Karpas-422 (cell line): ENCODE measurements at regions not wholly inside any gene's neighbourhood (a gene's known extent, or its start where the extent isn't known, plus 50 kb on each side); places are given as distances from the start of the nearest gene placed in this dataset.
A peak's percentile ranks its signal among the peaks of the same experiment; 100 is the strongest.

Source experiments
- DNase-seq: peaks from one replicate; pipeline ENCODE4 v3.0.0-alpha.2; 2015
- H2AFZ ChIP-seq: fragments of 200-600 bp; sonication (generic); 2 replicates; pipeline ENCODE4 v1.6.1; 2014; ENCODE audit warnings: antibody characterized with exemption, low read length, mixed read lengths
- H3K27ac ChIP-seq: fragments of 200-600 bp; sonication (generic); 2 replicates; pipeline ENCODE4 v1.5.1; 2014; ENCODE audit warnings: mild to moderate bottlenecking, low read length, moderate library complexity
- H3K27me3 ChIP-seq: fragments of 200-600 bp; sonication (generic); 2 replicates; pipeline ENCODE4 v1.6.1; 2014; ENCODE audit warnings: low read length, mixed read lengths
- H3K36me3 ChIP-seq: fragments of 200-600 bp; sonication (generic); 2 replicates; pipeline ENCODE4 v1.6.1; 2014; ENCODE audit warnings: low read length, mixed read lengths; ENCODE audit not compliant: insufficient read depth
- H3K4me1 ChIP-seq: fragments of 200-600 bp; sonication (generic); 2 replicates; pipeline ENCODE4 v1.6.1; 2014; ENCODE audit warnings: mild to moderate bottlenecking, low read length, mixed read lengths
- H3K4me2 ChIP-seq: fragments of 200-600 bp; sonication (generic); 2 replicates; pipeline ENCODE4 v1.6.1; 2014; ENCODE audit warnings: low read length, low read depth, mild to moderate bottlenecking; ENCODE audit not compliant: poor library complexity, severe bottlenecking
- H3K4me3 ChIP-seq: fragments of 200-600 bp; sonication (generic); 2 replicates; pipeline ENCODE4 v1.5.1; 2014; ENCODE audit warnings: mild to moderate bottlenecking, antibody characterized with exemption, low read length, mixed read lengths
- H3K79me2 ChIP-seq: fragments of 200-600 bp; sonication (generic); 2 replicates; pipeline ENCODE4 v1.6.1; 2014; ENCODE audit warnings: mild to moderate bottlenecking, low read length, mixed read lengths
- H3K9ac ChIP-seq: fragments of 200-600 bp; sonication (generic); 2 replicates; pipeline ENCODE4 v1.6.0; 2014; ENCODE audit warnings: low read length
- H3K9me2 ChIP-seq: fragments of 200-600 bp; sonication (generic), shearing (Covaris generic); replicated peaks from 2 replicates; pipeline ENCODE4 v1.6.0; 2014; ENCODE audit warnings: mild to moderate bottlenecking, low read length, moderate library complexity; ENCODE audit not compliant: insufficient read depth
- H3K9me3 ChIP-seq: fragments of 300-700, 200-600 bp; sonication (generic); 2 replicates; pipeline ENCODE4 v1.6.1; 2014; ENCODE audit warnings: low read length, mixed read lengths
- H4K20me1 ChIP-seq: fragments of 200-600 bp; sonication (generic); 2 replicates; pipeline ENCODE4 v1.6.1; 2014; ENCODE audit warnings: mild to moderate bottlenecking, antibody characterized with exemption, low read length, low read depth; ENCODE audit not compliant: insufficient read depth

DNA sequence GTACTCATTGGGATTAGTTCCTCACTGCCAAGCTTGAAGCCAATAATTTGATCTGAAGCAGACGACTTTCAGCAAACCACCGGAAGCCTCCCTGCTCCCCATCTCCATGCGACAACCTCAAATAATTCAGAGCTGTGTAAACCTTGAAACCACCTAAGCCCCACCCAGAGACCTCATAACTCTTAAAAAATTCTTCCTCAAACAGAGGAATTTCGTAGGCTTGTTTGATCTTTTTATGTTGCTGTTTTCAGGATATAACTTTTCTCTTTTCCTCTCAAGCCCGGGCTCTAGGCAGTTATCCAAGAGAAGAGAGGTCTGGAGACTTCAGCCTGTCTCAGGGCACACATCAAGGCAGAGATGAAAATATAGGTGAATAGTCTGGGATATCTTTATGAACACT, 311.6 kb downstream of the KCNRG start:
- Histone ChIP-seq H3K9me2 (no peaks in the 10 kb centered on the region), H3K27ac (no peak overlapping the region), H4K20me1 (no peaks in the 10 kb centered on the region), H3K27me3 (no peaks in the 10 kb centered on the region), H3K79me2 (no peaks in the 10 kb centered on the region), H3K36me3 (0 out of 2 replicates have a peak, but pooled peaks cover 3% of the 10 kb centered on the region), H3K9ac (no peak overlapping the region), H2AFZ (no peak overlapping the region), H3K4me2 (no peak overlapping the region), H3K4me3 (no peak overlapping the region), H3K9me3 (no peaks in the 10 kb centered on the region), H3K4me1 (peaks cover 7% of the 10 kb centered on the region)
- no peak for DNase-seq

DNA sequence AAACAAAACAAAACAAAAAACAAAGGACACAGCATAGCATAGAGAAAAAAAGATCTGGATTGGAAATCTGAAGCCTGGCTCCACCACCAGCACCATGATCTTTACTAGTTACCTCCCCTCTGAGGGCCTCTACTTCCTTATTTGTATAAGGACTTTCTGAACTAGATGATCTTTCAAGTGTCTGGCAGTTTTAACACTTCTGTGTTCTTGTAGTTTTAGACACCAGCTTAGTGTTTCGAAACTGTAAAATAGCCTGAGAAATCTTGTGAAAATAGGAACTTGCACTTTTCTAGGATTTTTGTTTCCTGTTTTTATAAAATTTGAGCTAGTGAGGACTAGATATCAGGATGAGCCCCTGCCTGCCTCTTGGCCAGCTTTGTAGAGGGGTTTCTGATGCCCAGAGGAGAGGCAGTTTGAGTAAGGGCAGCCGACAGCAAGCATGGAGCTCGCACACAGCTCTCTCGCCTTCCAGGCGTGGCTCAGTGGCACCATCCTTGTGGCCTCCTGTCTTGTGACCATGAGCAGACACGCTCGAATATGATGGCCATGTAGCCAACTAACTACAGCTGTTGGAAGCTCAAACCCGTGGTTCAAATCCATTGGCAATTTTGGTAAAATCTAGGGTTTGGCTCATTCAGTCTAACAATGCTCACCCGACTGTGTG, 319.0 kb downstream of the KCNRG start:
- Histone ChIP-seq H4K20me1 (no peaks in the 10 kb centered on the region), H3K27me3 (no peaks in the 10 kb centered on the region), H3K9me3 (no peaks in the 10 kb centered on the region), H2AFZ (no peak overlapping the region), H3K9me2 (no peaks in the 10 kb centered on the region), H3K4me2 (no peak overlapping the region), H3K27ac (no peak overlapping the region), H3K36me3 (no peaks in the 10 kb centered on the region), H3K79me2 (no peaks in the 10 kb centered on the region), H3K4me1 (peaks cover 9% of the 10 kb centered on the region), H3K4me3 (no peak overlapping the region), H3K9ac (no peak overlapping the region)
- DNase-seq, result no peak

DNA sequence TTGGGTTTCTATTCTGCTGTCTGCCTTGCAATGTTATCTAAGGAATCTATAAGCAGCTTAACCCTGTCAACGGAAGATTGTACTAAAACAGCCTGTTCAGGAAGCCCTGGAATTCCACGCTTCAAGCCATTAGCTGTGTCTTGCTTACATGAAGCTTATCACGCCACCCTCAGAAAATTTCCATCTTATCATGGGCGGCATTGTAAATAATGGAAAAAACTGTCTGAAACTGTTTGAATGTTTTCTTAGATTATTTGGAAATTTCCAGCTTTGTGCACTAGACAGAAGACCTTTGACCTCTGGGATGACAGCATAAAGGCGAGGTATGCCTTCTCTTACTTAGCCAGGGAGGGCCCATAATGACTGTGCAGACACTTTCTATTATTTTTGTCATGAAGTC, 319.7 kb downstream of the KCNRG start:
- no peaks in the 10 kb centered on the region for H4K20me1 ChIP-seq
- no peaks in the 10 kb centered on the region for H3K27me3 ChIP-seq
- no peaks in the 10 kb centered on the region for H3K9me3 ChIP-seq
- no peak overlapping the region for H2AFZ ChIP-seq
- H3K4me2 ChIP-seq, result no peak overlapping the region
- H3K36me3 ChIP-seq, result no peaks in the 10 kb centered on the region
- H3K9ac ChIP-seq, result no peak overlapping the region
- peaks cover 16% of the 10 kb centered on the region for H3K4me1 ChIP-seq
- no peaks in the 10 kb centered on the region for H3K9me2 ChIP-seq
- no peak overlapping the region for H3K27ac ChIP-seq
- no peaks in the 10 kb centered on the region for H3K79me2 ChIP-seq
- no peak overlapping the region for H3K4me3 ChIP-seq
- no peak for DNase-seq

DNA sequence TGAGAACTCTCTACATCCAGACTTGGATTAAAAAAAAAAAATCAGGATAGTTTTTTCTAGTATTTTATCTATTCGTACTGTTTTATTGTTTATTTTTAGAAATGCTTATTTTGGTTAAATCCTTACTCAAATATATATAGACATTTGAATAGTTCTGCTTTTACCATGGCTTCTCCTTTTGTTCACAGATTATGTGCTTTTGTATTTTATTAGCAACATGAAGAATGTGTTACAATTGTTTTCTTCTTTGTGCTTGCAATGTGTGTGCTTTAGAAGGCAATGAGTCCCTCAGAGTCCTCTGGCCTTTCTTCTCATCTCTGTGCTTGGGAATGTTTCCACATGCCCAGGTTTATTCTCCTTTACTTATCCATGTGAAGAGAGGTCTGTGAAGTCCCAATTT, 324.0 kb downstream of the KCNRG start:
- H3K9ac ChIP-seq, result no peak overlapping the region
- no peaks in the 10 kb centered on the region for H4K20me1 ChIP-seq
- H3K4me2 ChIP-seq, result peak overlapping the region; percentile 47
- H3K9me2 ChIP-seq, result no peaks in the 10 kb centered on the region
- H3K27ac ChIP-seq, result no peak overlapping the region
- H3K36me3 ChIP-seq, result no peaks in the 10 kb centered on the region
- no peaks in the 10 kb centered on the region for H3K27me3 ChIP-seq
- no peaks in the 10 kb centered on the region for H3K79me2 ChIP-seq
- H3K4me3 ChIP-seq, result no peak overlapping the region
- H3K9me3 ChIP-seq, result no peaks in the 10 kb centered on the region
- DNase-seq, result no peak
- H2AFZ ChIP-seq, result no peak overlapping the region
- H3K4me1 ChIP-seq, result peaks cover 21% of the 10 kb centered on the region

DNA sequence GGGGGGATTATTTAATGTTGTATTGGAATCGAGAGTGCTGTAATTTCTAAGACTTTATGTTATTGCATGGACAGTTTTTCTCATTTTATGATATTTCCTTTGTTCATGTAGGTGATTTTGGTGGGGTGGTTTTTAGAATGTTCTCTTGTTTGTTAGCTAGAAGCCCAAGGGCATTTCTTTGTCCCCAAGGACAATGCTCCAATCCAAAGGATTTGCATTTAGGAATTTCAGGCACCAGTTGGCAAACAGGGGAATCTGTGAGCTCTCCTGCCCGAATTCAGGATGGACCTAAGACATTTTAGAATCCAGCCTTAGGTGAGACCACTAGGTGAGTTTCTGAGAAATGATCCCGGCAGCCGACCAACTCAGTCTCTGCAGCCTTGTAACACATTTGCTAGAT, 324.9 kb downstream of the KCNRG start:
- Histone ChIP-seq H4K20me1 (no peaks in the 10 kb centered on the region), H2AFZ (no peak overlapping the region), H3K27me3 (no peaks in the 10 kb centered on the region; the same call in 1 of the 2 replicates), H3K36me3 (no peaks in the 10 kb centered on the region; the same call in 1 of the 2 replicates), H3K9ac (no peak overlapping the region), H3K79me2 (no peaks in the 10 kb centered on the region), H3K4me2 (no peak overlapping the region), H3K9me2 (no peaks in the 10 kb centered on the region), H3K9me3 (no peaks in the 10 kb centered on the region), H3K4me3 (no peak overlapping the region), H3K4me1 (peaks cover 22% of the 10 kb centered on the region), H3K27ac (no peak overlapping the region)
- DNase-seq, result no peak

DNA sequence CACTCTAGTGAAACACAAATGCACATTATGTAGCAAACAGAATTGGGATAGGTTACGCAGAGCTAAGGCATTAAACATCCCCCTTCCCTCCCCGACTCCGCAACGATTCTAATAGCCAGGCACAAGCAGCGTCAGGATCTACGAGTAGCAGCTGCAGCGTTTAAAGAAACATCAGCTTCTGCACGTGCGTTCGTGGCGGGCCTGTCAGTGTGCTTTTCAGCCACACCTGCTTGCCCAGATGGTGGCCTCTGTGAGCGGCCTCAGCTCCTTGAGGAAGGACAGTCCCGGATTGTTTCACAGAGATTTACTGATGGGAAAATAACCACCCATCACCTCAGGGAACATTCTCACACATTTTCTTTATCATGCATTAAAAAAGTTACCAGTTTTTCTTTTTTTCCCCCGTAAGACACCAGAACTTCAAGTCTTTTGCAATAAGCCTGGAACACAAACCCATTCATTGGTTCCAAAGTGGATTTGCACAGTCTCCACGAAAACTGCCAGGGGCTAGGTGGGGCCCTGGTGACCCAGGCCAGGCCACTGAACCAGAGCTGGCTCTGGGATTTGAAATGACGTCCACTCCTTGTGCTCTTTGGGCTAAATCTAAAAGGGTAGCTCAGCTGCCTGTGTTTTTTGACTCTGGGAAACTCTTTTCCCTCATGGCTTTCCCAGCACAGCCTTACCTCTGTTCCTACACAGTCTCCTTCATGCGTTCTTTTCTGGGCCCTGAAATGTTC, 325.5 kb downstream of the KCNRG start:
- no peak for DNase-seq
- Histone ChIP-seq H3K9ac (no peak overlapping the region), H3K36me3 (no peaks in the 10 kb centered on the region; the same call in 1 of the 2 replicates), H2AFZ (no peak overlapping the region), H3K27ac (no peak overlapping the region), H3K4me2 (no peak overlapping the region), H4K20me1 (no peaks in the 10 kb centered on the region), H3K79me2 (no peaks in the 10 kb centered on the region), H3K4me3 (no peak overlapping the region), H3K9me3 (no peaks in the 10 kb centered on the region), H3K9me2 (no peaks in the 10 kb centered on the region), H3K4me1 (peaks cover 22% of the 10 kb centered on the region), H3K27me3 (no peaks in the 10 kb centered on the region; the same call in 1 of the 2 replicates)

DNA sequence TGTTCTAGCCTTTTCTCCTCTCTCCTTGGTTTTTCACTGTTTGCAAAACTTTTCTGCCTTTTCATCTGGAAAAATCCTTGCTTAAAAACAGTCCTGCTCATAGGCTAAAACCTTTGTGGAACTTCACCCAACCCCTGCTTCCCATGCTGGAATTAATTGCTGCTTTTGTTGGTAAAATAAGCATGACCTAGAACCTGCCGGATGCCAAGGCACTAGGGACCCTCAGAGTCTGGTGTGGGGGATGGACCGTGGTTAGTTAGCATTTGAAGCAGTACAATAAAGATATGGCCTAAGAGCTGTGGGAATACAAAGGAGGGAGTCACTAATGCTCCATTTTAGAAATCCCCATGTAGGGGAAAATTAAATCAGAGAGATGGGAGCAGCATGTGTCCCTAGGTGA, 326.3 kb downstream of the KCNRG start:
- Histone ChIP-seq H3K27ac (no peak overlapping the region), H4K20me1 (no peaks in the 10 kb centered on the region), H3K4me3 (no peak overlapping the region), H3K4me2 (no peak overlapping the region), H3K4me1 (peaks cover 22% of the 10 kb centered on the region), H3K79me2 (no peaks in the 10 kb centered on the region), H3K36me3 (no peaks in the 10 kb centered on the region; the same call in 1 of the 2 replicates), H3K9me3 (no peaks in the 10 kb centered on the region), H3K9me2 (no peaks in the 10 kb centered on the region), H2AFZ (no peak overlapping the region), H3K9ac (no peak overlapping the region), H3K27me3 (no peaks in the 10 kb centered on the region; the same call in 1 of the 2 replicates)
- no peak for DNase-seq

DNA sequence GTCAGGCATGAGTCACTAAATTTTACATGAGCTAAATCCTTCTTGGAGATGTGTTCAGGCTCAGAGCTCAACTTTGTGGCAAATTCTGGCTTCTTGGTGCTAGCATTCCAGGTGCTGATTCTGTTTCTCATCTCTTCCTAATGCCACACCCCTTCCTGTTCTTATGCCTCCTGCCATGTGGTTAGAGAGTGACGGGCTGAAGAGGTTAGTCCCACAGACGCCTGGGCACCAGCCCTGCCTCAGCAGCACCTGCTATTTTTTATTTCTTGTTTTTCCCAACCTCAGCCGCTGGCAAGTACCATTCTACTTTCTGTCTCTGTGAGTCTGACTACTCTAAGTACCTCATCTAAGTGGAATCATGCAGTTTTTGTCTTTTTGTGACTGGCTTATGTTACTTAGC, 329.5 kb downstream of the KCNRG start:
- no peaks in the 10 kb centered on the region; the same call in 1 of the 2 replicates for H3K36me3 ChIP-seq
- H2AFZ ChIP-seq, result peak overlapping the region; percentile 46; the same call in 1 of the 2 replicates
- H3K4me1 ChIP-seq, result peaks cover 19% of the 10 kb centered on the region
- no peak for DNase-seq
- H3K4me3 ChIP-seq, result no peak overlapping the region
- no peaks in the 10 kb centered on the region for H3K9me2 ChIP-seq
- H3K27ac ChIP-seq, result no peak overlapping the region
- no peaks in the 10 kb centered on the region for H4K20me1 ChIP-seq
- no peaks in the 10 kb centered on the region for H3K79me2 ChIP-seq
- H3K9ac ChIP-seq, result no peak overlapping the region
- H3K27me3 ChIP-seq, result no peaks in the 10 kb centered on the region; the same call in 1 of the 2 replicates
- H3K9me3 ChIP-seq, result no peaks in the 10 kb centered on the region
- H3K4me2 ChIP-seq, result no peak overlapping the region
